Stomach (tissue), 8 donors: ENCODE measurements at regions not wholly inside any gene's neighbourhood (a gene's known extent, or its start where the extent isn't known, plus 50 kb on each side); places are given as distances from the start of the nearest gene placed in this dataset.
"Not testable (repeated sequence)": the region's sequence is repeated elsewhere in the genome, so short reads cannot be mapped to it uniquely, and the experiment has no call there.

Source experiments
- DNase-seq, 2 donors: peaks; one replicate each; pipeline versions ENCODE4 v3.0.0 to v3.0.0-alpha.2; 2013 to 2019
- H3K27ac ChIP-seq, 5 donors: fragments of 200-600 bp in 4 of 5; sonication (generic) in 4 of 5; one replicate each; pipeline ENCODE4 v1.5.1; 2013 to 2019; ENCODE audit warnings: mild to moderate bottlenecking in 1 of 5, moderate library complexity in 1 of 5
- H3K27me3 ChIP-seq, 3 donors: fragments of 200-600 bp; sonication (generic); one replicate each; pipeline ENCODE4 v1.5.1; 2017 to 2019; ENCODE audit warnings: mixed run types in 1 of 3
- H3K36me3 ChIP-seq, 4 donors: fragments of 200-600 bp; sonication (generic); 1 replicate in 3 of 4; 2 replicates in 1 of 4; pipeline ENCODE4 v1.5.1; 2016 to 2019
- H3K4me1 ChIP-seq, 4 donors: fragments of 200-600 bp; sonication (generic); one replicate each; pipeline ENCODE4 v1.5.1; 2016 to 2019
- H3K4me3 ChIP-seq, 4 donors: fragments of 200-600 bp; sonication (generic) in 3 of 4; one replicate each; pipeline ENCODE4 v1.5.1; 2016 to 2019; ENCODE audit warnings: mild to moderate bottlenecking in 1 of 4
- H3K9me3 ChIP-seq, 4 donors: fragments of 200-600 bp; sonication (generic); one replicate each; pipeline ENCODE4 v1.5.1; 2016 to 2019
- CTCF ChIP-seq, 7 experiments: fragments of 450-650 bp in 4 of 7; fragments of 200-600 bp in 3 of 7; sonication (generic) in 3 of 7; IDR thresholded peaks; one replicate each; pipeline ENCODE4 v1.5.1; 2016 to 2019; ENCODE audit warnings: antibody characterized with exemption in 7 of 7, control low read depth in 2 of 7, mild to moderate bottlenecking in 1 of 7
- EP300 ChIP-seq: sonication (generic); formaldehyde crosslinking; IDR thresholded peaks from one replicate; pipeline ENCODE4 v1.6.1; 2017; ENCODE audit warnings: antibody characterized with exemption
- POLR2A ChIP-seq, 4 donors: fragments of 450-650 bp; IDR thresholded peaks; one replicate each; pipeline ENCODE4 v1.6.1; 2016; ENCODE audit warnings: antibody characterized with exemption in 4 of 4, control low read depth in 2 of 4, mild to moderate bottlenecking in 1 of 4, moderate library complexity in 1 of 4
- POLR2AphosphoS5 ChIP-seq, 3 donors: sonication (generic); formaldehyde crosslinking; IDR thresholded peaks; one replicate each; pipeline ENCODE4 v1.6.1; 2016; ENCODE audit warnings: antibody characterized with exemption in 3 of 3
- WGBS, 5 donors: extraction: QIAGEN DNeasy Blood & Tissue Kit in 3 of 5; methylation state at CpG; one replicate each; pipeline versions ENCODE4 v1.1.5 to v1.1.7; 2013 to 2018; 5-methylcytosine and 5-hydroxymethylcytosine counted together
- intact Hi-C: fragments of 100-400 bp; cut with DNase I; formaldehyde crosslinking; loops from one replicate; pipeline ENCODE4 v1.15.1; 2023; ENCODE audit warnings: low total_unique reads
- donor health status: healthy with polysubstance abuse.
- donor health status: Bipolar disorder and iron deficiency.
- donor health status: healthy.

GRCh38 chr14:81605660-81606059 is 72.0 kb upstream of the SEL1L start:
- H3K9me3 ChIP-seq, result no peaks in the 10 kb centered on the region
- H3K4me3 ChIP-seq, result no peak overlapping the region
- no peaks in the 10 kb centered on the region for H3K4me1 ChIP-seq
- 57 to 72% (median 67%) methylated on average over 6 of the region's 6 CpGs for WGBS, 5 donors
- peaks cover 0 to 10% (median 0%) of the 10 kb centered on the region in 3 donors for H3K27me3 ChIP-seq
- H3K36me3 ChIP-seq, result no peaks in the 10 kb centered on the region
- TF ChIP-seq POLR2A (IDR thresholded peaks at IDR 0.05) (no peak), EP300 (no peak), CTCF (IDR thresholded peaks at IDR 0.05) (no peak), POLR2AphosphoS5 (IDR thresholded peaks at IDR 0.05) (no peak)
- intact Hi-C loops, result no loop called here
- H3K27ac ChIP-seq, result no peak overlapping the region
- no peak for DNase-seq

DNA sequence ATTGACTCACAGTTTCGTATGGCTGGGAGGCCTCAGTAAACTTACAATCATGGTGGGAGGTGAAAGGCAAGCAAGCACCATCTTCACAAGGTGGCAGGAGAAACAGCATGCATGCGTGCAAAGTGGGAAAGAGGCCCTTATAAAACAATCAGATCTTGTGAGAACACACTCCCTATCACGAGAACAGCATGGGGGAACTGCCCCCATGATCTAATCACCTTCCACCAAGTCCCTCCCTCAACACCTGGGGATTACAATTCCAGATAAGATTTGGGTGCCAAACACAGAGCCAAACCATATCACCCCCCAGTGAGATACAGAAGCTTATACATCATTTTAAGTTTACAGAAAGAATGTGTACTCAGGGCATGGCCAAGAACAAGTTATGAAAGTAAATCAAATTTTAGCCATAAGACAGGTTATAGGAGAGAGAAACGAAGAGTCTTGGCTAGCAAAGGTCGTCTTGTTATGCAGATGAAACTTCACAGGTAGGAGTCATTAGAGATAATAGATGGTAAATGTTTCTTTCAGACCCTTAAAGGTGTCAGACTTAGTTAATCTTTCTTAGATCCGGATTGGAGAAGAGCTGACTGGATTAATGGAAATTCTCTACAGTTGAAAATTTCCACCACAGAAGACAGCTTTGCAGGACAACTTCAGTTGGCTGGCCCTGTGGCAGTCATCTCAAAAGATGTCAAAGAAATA is 79.8 kb upstream of the SEL1L start:
- Histone ChIP-seq H3K36me3 (no peaks in the 10 kb centered on the region), H3K27ac (no peak overlapping the region), H3K4me3 (no peak overlapping the region), H3K9me3 (no peaks in the 10 kb centered on the region), H3K27me3 (no peaks in the 10 kb centered on the region), H3K4me1 (no peaks in the 10 kb centered on the region)
- DNase-seq, result no peak
- WGBS, 5 donors, result 24 to 52% (median 32%) methylated on average over 6 of the region's 6 CpGs
- TF ChIP-seq POLR2A (IDR thresholded peaks at IDR 0.05) (no peak), CTCF (IDR thresholded peaks at IDR 0.05) (no peak), EP300 (no peak), POLR2AphosphoS5 (IDR thresholded peaks at IDR 0.05) (no peak)
- intact Hi-C loops, result no loop called here

- not testable (repeated sequence) for H3K27ac ChIP-seq
- 87 to 95% (median 93%) methylated on average over 9 of the region's 9 CpGs for WGBS, 5 donors
Measured at GRCh38 chr14:81614302-81614701, 80.6 kb upstream of the SEL1L start.

DNA sequence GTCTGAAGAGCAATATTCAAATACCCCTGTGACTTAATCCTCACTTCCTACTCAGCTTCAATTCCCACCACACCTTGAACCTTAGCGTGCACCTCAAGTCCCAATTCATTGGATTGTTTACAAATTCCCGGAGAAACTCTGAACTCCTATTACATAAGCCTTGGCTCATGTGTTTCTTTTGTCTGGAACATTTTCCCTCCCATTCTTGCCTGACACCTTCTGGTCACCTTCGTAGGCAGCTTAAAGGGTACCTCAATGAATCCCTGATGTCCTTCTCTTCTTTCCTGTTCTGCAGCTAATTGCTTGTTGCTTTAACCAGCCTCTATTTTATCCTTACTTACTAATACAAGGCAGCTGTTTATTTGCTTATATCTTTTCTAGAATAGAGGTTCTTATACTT is 85.0 kb upstream of the SEL1L start:
- Histone ChIP-seq H3K4me3 (no peak overlapping the region), H3K27me3 (peaks cover 0 to 2% (median 0%) of the 10 kb centered on the region in 3 donors), H3K27ac (no peak overlapping the region), H3K9me3 (no peaks in the 10 kb centered on the region), H3K4me1 (no peaks in the 10 kb centered on the region), H3K36me3 (no peaks in the 10 kb centered on the region)
- TF ChIP-seq CTCF (IDR thresholded peaks at IDR 0.05), result no peak
- no peak for TF ChIP-seq POLR2A (IDR thresholded peaks at IDR 0.05)
- TF ChIP-seq POLR2AphosphoS5 (IDR thresholded peaks at IDR 0.05), result no peak
- TF ChIP-seq EP300, result no peak
- WGBS, 5 donors, result 27 to 45% (median 32%) methylated on average over 3 of the region's 3 CpGs
- intact Hi-C loops, result no loop called here
- no peak for DNase-seq

More at GRCh38 chr14:81614302-81614701, 80.6 kb upstream of the SEL1L start:
- H3K36me3 ChIP-seq, H3K4me3 ChIP-seq, DNase-seq, H3K4me1 ChIP-seq, H3K9me3 ChIP-seq, H3K27me3 ChIP-seq, intact Hi-C loops: not testable (repeated sequence)

DNA sequence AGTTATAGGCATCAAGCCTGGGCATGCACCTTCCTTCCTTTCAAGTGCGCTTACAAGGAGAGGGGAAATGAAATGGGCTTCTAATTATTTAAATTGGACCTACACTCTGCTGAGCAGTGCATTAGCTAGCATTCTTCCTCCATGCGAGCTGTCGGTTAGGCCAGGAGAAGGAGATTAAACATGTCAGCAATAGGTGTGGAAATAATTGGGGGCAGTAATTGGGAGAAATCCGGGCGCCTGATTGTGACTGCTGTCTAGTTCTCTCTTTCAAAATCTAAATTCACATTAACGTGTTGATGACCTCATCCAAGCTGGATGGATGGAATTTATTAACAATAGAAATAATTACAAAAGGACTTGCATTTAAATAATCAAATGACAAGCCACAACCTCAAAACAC is 86.2 kb upstream of the SEL1L start:
- H3K27ac ChIP-seq, result no peak overlapping the region
- DNase-seq, result no peak
- H3K27me3 ChIP-seq, result peaks cover 0 to 5% (median 0%) of the 10 kb centered on the region in 3 donors
- no peak overlapping the region for H3K4me3 ChIP-seq
- no peaks in the 10 kb centered on the region for H3K9me3 ChIP-seq
- WGBS, 5 donors, result 82 to 90% (median 86%) methylated on average over 6 of the region's 6 CpGs
- no peaks in the 10 kb centered on the region for H3K36me3 ChIP-seq
- TF ChIP-seq EP300 (no peak), POLR2AphosphoS5 (IDR thresholded peaks at IDR 0.05) (no peak), POLR2A (IDR thresholded peaks at IDR 0.05) (no peak), CTCF (IDR thresholded peaks at IDR 0.05) (no peak)
- no peaks in the 10 kb centered on the region for H3K4me1 ChIP-seq
- intact Hi-C loops, result no loop called here

DNA sequence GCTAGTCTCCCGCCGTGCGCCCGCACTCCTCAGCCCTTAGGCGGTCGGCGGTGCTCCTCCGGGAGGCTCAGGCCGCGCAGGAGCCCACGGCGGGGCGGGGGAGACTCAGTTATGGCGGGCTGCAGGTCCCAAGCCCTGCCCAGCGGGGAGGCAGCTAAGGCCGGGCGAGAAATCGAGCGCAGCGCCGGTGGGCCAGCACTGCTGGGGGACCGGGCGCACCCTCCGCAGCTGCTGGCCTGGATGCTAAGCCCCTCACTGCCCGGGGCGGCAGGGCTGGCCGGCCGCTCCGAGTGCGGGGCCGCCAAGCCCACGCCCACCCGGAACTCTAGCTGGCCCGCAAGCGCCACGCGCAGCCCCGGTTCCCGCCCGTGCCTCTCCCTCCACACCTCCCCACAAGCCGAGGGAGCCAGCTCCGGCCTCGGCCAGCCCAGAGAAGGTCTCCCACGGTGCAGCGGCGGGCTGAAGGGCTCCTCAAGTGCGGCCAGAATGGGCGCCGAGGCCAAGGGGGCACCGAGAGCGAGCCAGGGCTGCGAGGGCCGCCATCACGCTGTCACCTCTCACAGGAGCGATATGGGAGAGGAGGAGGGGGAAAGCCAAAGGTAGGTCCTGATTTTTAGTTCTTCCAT is 90.2 kb upstream of the SEL1L start:
- H3K27me3 ChIP-seq, H3K27ac ChIP-seq, H3K9me3 ChIP-seq, intact Hi-C loops, DNase-seq, H3K4me3 ChIP-seq, H3K4me1 ChIP-seq, H3K36me3 ChIP-seq: not testable (repeated sequence)
- WGBS, 5 donors, result 90 to 96% (median 92%) methylated on average over 41 to 55 of the region's 55 CpGs
